Esophagus muscularis mucosa (tissue), 4 donors: ENCODE measurements at regions not wholly inside any gene's neighbourhood (a gene's known extent, or its start where the extent isn't known, plus 50 kb on each side); places are given as distances from the start of the nearest gene placed in this dataset.
"Not testable (repeated sequence)": the region's sequence is repeated elsewhere in the genome, so short reads cannot be mapped to it uniquely, and the experiment has no call there.

Experiments used
- EP300 ChIP-seq: sonication (generic); formaldehyde crosslinking; IDR thresholded peaks from one replicate; pipeline ENCODE4 v1.6.1; 2017; ENCODE audit warnings: antibody characterized with exemption
- POLR2A ChIP-seq: fragments of 450-650 bp; IDR thresholded peaks from one replicate; pipeline ENCODE4 v1.6.1; 2017; ENCODE audit warnings: antibody characterized with exemption, moderate library complexity, mild to moderate bottlenecking, low read depth
- TF ChIP-seq, protein P1 (sequence below), 3 experiments: fragments of 200-600 bp in 2 of 3; fragments of 450-650 bp in 1 of 3; sonication (generic) in 2 of 3; IDR thresholded peaks; one replicate each; pipeline ENCODE4 v1.5.1; 2017 to 2019; ENCODE audit warnings: antibody characterized with exemption in 3 of 3, mild to moderate bottlenecking in 2 of 3, moderate library complexity in 1 of 3

DNA sequence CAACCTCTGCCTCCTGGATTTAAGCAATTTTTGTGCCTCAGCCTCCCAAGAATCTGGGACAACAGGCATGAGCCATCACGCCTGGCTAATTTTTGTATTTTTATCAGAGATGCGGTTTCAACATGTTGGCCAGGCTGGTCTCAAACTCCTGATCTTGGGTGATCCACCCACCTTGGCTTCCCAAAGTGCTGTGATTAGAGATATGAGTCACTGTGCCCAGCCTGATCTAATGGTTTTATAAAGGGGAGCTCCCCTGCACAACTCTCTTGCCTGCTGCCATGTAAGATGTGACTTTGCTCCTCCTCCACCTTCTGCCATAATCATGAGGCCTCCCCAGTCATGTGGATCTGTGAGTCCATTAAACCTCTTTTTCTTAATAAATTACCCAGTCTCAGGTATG lies 107.5 kb upstream of the ALDH3B2 start:
- TF ChIP-seq, protein P1, sequence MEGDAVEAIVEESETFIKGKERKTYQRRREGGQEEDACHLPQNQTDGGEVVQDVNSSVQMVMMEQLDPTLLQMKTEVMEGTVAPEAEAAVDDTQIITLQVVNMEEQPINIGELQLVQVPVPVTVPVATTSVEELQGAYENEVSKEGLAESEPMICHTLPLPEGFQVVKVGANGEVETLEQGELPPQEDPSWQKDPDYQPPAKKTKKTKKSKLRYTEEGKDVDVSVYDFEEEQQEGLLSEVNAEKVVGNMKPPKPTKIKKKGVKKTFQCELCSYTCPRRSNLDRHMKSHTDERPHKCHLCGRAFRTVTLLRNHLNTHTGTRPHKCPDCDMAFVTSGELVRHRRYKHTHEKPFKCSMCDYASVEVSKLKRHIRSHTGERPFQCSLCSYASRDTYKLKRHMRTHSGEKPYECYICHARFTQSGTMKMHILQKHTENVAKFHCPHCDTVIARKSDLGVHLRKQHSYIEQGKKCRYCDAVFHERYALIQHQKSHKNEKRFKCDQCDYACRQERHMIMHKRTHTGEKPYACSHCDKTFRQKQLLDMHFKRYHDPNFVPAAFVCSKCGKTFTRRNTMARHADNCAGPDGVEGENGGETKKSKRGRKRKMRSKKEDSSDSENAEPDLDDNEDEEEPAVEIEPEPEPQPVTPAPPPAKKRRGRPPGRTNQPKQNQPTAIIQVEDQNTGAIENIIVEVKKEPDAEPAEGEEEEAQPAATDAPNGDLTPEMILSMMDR (IDR thresholded peaks at IDR 0.05) = not testable (repeated sequence)
- not testable (repeated sequence) for TF ChIP-seq POLR2A, EP300
